ENCODE measurements at regions not wholly inside any gene's neighbourhood (a gene's known extent, or its start where the extent isn't known, plus 50 kb on each side); places are given as distances from the start of the nearest gene placed in this dataset.

DNA sequence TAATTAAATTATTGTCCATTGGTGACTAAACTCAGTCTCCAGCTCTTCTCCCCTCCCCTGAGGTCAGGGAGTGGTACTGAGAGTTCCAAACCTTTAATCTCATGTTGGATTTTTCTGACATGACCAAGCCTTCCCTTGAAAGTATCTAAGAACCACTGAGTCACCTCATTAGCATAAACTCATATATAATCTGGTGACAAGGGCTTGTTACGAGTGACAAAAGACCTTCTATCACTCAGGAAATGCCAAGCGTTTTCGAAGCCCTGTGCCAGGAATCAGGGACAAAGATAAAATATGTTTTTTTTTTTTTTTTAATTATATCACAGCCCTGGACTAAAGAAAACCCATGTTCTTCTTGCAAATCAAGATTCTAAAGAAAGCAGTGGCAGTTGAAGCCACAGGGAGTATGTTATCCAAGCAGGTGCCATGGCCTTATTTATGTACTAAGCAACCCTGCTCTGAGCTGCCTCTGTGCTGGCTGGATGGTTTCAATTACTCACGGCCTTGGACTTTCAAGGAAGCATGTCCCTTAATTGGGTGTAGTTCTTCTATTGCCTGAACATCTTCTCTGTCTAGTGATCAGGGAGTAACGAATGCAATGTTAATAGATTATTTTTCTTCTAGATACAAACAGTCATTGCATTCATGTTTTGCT is 169.0 kb upstream of the PRKCQ start:
- peaks cover 41% of the 10 kb centered on the region for H3K4me1 ChIP-seq (replicated peaks)
- H3K27ac ChIP-seq: peak overlapping the region; percentile 55
- H3K9me3 ChIP-seq (replicated peaks): no peaks in the 10 kb centered on the region
- peak in 1 of 2 experiments; percentile 67 for DNase-seq (ENCODE audit: low read depth in 1 of 2, low spot score in 2 of 2)
- H3K27me3 ChIP-seq (replicated peaks): no peaks in the 10 kb centered on the region
- peaks cover 4% of the 10 kb centered on the region; the same call in 1 of the 2 replicates for H3K36me3 ChIP-seq
- no peak overlapping the region for H3K4me3 ChIP-seq

DNA sequence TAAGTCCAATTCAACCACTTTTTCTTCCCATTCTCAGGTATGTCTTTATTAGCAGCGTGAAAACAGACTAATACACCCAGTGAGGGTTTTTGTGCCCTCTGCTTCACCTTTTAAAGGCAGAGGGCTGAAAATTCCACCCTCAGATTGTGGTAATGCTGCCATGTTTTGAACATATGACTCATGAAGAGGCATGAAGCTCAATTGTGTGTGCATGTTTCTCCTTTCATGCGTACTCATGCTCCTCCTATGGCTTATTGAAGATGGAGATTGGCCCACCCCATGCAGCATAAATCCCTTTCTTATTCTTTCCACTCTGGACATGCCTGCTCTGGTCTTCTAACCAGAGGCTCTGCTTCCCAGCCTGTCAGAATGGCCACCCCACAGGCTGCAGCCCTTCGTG is 168.0 kb upstream of the PRKCQ start:
- Histone ChIP-seq H3K27me3 (replicated peaks) (no peaks in the 10 kb centered on the region), H3K9me3 (replicated peaks) (no peaks in the 10 kb centered on the region), H3K27ac (no peak overlapping the region), H3K36me3 (peaks cover 4% of the 10 kb centered on the region; the same call in 1 of the 2 replicates), H3K4me3 (no peak overlapping the region), H3K4me1 (replicated peaks) (peaks cover 41% of the 10 kb centered on the region)
- no peak for DNase-seq (ENCODE audit: low read depth in 1 of 2, low spot score in 2 of 2)

- Histone ChIP-seq H3K4me1 (replicated peaks) (peaks cover 39% of the 10 kb centered on the region), H3K9me3 (replicated peaks) (no peaks in the 10 kb centered on the region), H3K27ac (no peak overlapping the region), H3K36me3 (peaks cover 4% of the 10 kb centered on the region; the same call in 1 of the 2 replicates), H3K4me3 (no peak overlapping the region), H3K27me3 (replicated peaks) (no peaks in the 10 kb centered on the region)
- no peak for DNase-seq (ENCODE audit: low read depth in 1 of 2, low spot score in 2 of 2)
Measured at GRCh38 chr10:6746782-6747181, 166.7 kb upstream of the PRKCQ start.

DNA sequence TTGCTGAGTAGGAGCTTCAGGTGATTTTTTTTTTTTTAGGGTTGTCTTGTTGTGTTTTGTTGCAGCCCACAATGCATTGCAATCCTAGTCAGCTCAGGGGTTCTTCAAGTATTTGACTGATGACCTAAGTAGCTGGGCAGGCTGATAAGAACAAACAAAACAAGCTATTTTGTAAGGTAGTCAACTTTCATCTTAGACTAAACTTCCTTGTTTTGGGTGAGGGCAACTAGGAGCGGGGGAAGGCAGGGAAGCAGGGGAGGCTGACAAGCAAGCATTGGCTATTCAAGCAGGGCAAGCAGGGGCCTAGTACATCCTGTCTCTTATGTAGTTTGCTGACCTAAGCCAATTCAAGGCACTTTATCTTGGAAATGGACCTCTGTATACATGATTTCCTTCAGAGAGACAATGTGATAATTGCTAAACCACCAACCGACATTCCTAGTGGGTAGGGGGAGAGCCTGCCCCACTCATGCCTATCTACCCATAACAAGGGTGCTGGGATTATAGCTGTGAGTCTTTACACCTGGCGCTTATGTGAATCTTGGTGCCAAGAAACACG is 163.3 kb upstream of the PRKCQ start:
- DNase-seq (ENCODE audit: low read depth in 1 of 2, low spot score in 2 of 2): no peak
- Histone ChIP-seq H3K27ac (no peak overlapping the region), H3K9me3 (replicated peaks) (no peaks in the 10 kb centered on the region), H3K27me3 (replicated peaks) (no peaks in the 10 kb centered on the region), H3K4me1 (replicated peaks) (peaks cover 10% of the 10 kb centered on the region), H3K36me3 (no peaks in the 10 kb centered on the region), H3K4me3 (no peak overlapping the region)

GRCh38 chr10:6741541-6741941 is 161.5 kb upstream of the PRKCQ start:
- no peak for DNase-seq (ENCODE audit: low read depth in 1 of 2, low spot score in 2 of 2)
- Histone ChIP-seq H3K4me1 (replicated peaks) (peaks cover 18% of the 10 kb centered on the region), H3K36me3 (no peaks in the 10 kb centered on the region), H3K27ac (no peak overlapping the region), H3K9me3 (replicated peaks) (no peaks in the 10 kb centered on the region), H3K27me3 (replicated peaks) (no peaks in the 10 kb centered on the region), H3K4me3 (no peak overlapping the region)

- Histone ChIP-seq H3K27me3 (replicated peaks) (no peaks in the 10 kb centered on the region), H3K4me3 (no peak overlapping the region), H3K27ac (no peak overlapping the region), H3K4me1 (replicated peaks) (peaks cover 18% of the 10 kb centered on the region), H3K36me3 (no peaks in the 10 kb centered on the region), H3K9me3 (replicated peaks) (no peaks in the 10 kb centered on the region)
- no peak for DNase-seq (ENCODE audit: low read depth in 1 of 2, low spot score in 2 of 2)
Measured at GRCh38 chr10:6739530-6740174, 159.6 kb upstream of the PRKCQ start.

DNA sequence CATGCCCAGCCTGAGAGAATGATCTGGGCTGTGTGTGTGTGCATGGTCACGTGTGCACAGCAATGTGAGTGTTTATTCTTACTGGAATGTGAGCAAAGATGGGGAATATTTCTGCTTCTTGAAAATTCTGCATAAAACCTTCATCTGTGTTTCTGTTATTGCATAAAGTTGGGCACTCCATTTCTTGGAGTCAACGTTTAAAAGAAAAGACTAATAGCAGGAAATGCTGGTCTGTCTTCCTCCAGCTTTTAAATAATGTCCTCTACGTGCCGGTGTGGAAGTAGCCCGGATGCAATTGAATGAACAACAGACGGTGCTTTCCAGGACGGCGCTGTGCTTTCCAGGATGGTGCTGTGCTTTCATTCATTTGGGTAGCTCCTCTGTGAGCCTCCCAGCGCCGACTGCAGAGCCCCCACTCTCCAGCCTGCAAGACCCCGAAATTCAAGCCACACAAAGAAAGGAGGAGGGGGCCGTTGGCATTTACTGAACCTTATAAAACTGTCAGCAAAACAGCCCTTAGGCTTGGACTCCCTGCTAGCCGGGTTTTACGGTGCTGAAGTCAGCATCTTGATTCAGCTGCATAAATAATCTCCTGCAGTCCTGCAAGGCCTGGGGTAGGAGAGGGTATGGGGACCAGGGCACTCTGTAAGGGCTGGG is 158.2 kb upstream of the PRKCQ start:
- H3K27me3 ChIP-seq (replicated peaks): no peaks in the 10 kb centered on the region
- H3K36me3 ChIP-seq: no peaks in the 10 kb centered on the region
- peak in 1 of 2 experiments; percentile 42 for DNase-seq (ENCODE audit: low read depth in 1 of 2, low spot score in 2 of 2)
- H3K9me3 ChIP-seq (replicated peaks): no peaks in the 10 kb centered on the region
- peak overlapping the region; percentile 2; the same call in 1 of the 2 replicates for H3K4me3 ChIP-seq
- H3K27ac ChIP-seq: no peak overlapping the region
- peaks cover 18% of the 10 kb centered on the region for H3K4me1 ChIP-seq (replicated peaks)

- Histone ChIP-seq H3K27ac (no peak overlapping the region), H3K4me3 (no peak overlapping the region), H3K4me1 (replicated peaks) (peaks cover 18% of the 10 kb centered on the region), H3K9me3 (replicated peaks) (no peaks in the 10 kb centered on the region), H3K27me3 (replicated peaks) (no peaks in the 10 kb centered on the region), H3K36me3 (no peaks in the 10 kb centered on the region)
- no peak for DNase-seq (ENCODE audit: low read depth in 1 of 2, low spot score in 2 of 2)
Measured at GRCh38 chr10:6737758-6738111, 157.7 kb upstream of the PRKCQ start.

DNA sequence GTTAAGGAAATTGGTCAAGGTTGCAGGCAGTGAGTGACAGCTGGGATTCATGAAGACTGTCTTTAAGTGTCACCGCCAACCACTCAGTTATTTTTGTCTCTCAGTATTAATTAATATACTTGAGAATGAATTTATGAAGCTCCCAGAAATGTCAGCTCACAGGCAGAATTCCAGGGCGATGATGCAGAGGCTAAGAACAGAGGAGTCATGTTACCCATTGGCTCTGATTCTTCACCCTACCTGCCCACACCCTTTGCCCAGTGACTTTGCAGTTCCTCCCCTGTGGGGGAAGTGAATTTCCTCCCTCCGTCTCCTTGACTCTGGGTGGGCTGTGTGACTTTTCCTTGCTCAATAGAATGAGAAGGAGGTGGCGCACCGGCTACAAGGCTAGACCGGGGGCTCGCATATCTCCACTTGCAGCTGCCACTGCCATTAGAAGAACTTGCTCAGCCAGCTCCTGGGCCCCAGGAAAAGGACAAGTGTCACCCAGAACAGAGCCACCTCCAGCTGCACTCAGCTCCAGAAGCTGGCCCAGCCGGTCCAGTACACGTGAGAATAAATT is 157.1 kb upstream of the PRKCQ start:
- no peak overlapping the region for H3K27ac ChIP-seq
- H3K27me3 ChIP-seq (replicated peaks): no peaks in the 10 kb centered on the region
- DNase-seq (ENCODE audit: low read depth in 1 of 2, low spot score in 2 of 2): no peak
- no peaks in the 10 kb centered on the region for H3K36me3 ChIP-seq
- peaks cover 18% of the 10 kb centered on the region for H3K4me1 ChIP-seq (replicated peaks)
- H3K4me3 ChIP-seq: no peak overlapping the region
- no peaks in the 10 kb centered on the region for H3K9me3 ChIP-seq (replicated peaks)

GRCh38 chr10:6734286-6734685 is 154.2 kb upstream of the PRKCQ start:
- peaks cover 22% of the 10 kb centered on the region for H3K4me1 ChIP-seq (replicated peaks)
- H3K27me3 ChIP-seq (replicated peaks): peaks cover 2% of the 10 kb centered on the region; the same call in 1 of the 2 replicates
- H3K4me3 ChIP-seq: no peak overlapping the region
- H3K9me3 ChIP-seq (replicated peaks): no peaks in the 10 kb centered on the region
- H3K36me3 ChIP-seq: no peaks in the 10 kb centered on the region
- no peak for DNase-seq (ENCODE audit: low read depth in 1 of 2, low spot score in 2 of 2)
- no peak overlapping the region for H3K27ac ChIP-seq

GRCh38 chr10:6729861-6730344 is 149.8 kb upstream of the PRKCQ start:
- no peaks in the 10 kb centered on the region for H3K36me3 ChIP-seq
- H3K4me3 ChIP-seq: no peak overlapping the region
- H3K27me3 ChIP-seq (replicated peaks): peaks cover 2% of the 10 kb centered on the region; the same call in 1 of the 2 replicates
- H3K27ac ChIP-seq: no peak overlapping the region
- DNase-seq (ENCODE audit: low read depth in 1 of 2, low spot score in 2 of 2): no peak
- H3K9me3 ChIP-seq (replicated peaks): no peaks in the 10 kb centered on the region
- peaks cover 8% of the 10 kb centered on the region for H3K4me1 ChIP-seq (replicated peaks)

- Histone ChIP-seq H3K9me3 (replicated peaks) (no peaks in the 10 kb centered on the region), H3K27me3 (replicated peaks) (peaks cover 2% of the 10 kb centered on the region; the same call in 1 of the 2 replicates), H3K36me3 (no peaks in the 10 kb centered on the region), H3K27ac (no peak overlapping the region), H3K4me3 (no peak overlapping the region), H3K4me1 (replicated peaks) (peaks cover 8% of the 10 kb centered on the region)
- peak in 1 of 2 experiments; percentile 54 for DNase-seq (ENCODE audit: low read depth in 1 of 2, low spot score in 2 of 2)
Measured at GRCh38 chr10:6729071-6729774, 149.1 kb upstream of the PRKCQ start.

GRCh38 chr10:6726924-6727323 is 146.8 kb upstream of the PRKCQ start:
- H3K4me1 ChIP-seq (replicated peaks): peaks cover 21% of the 10 kb centered on the region
- no peak for DNase-seq (ENCODE audit: low read depth in 1 of 2, low spot score in 2 of 2)
- no peaks in the 10 kb centered on the region for H3K9me3 ChIP-seq (replicated peaks)
- no peak overlapping the region for H3K4me3 ChIP-seq
- H3K27ac ChIP-seq: no peak overlapping the region
- no peaks in the 10 kb centered on the region for H3K36me3 ChIP-seq
- H3K27me3 ChIP-seq (replicated peaks): peaks cover 2% of the 10 kb centered on the region; the same call in 1 of the 2 replicates
